ENCODE measurements at regions not wholly inside any gene's neighbourhood (a gene's known extent, or its start where the extent isn't known, plus 50 kb on each side); places are given as distances from the start of the nearest gene placed in this dataset.

- H3K79me2 ChIP-seq (ENCODE audit: low read length): no peaks in the 10 kb centered on the region
- no peak overlapping the region for H2AFZ ChIP-seq (ENCODE audit: low read depth, low read length)
- H3K9ac ChIP-seq (ENCODE audit: low read length): no peak overlapping the region
- H3K4me1 ChIP-seq (ENCODE audit: low read length): no peaks in the 10 kb centered on the region
- no peaks in the 10 kb centered on the region for H4K20me1 ChIP-seq (ENCODE audit: insufficient read depth, low read length)
- TF ChIP-seq, protein P1, sequence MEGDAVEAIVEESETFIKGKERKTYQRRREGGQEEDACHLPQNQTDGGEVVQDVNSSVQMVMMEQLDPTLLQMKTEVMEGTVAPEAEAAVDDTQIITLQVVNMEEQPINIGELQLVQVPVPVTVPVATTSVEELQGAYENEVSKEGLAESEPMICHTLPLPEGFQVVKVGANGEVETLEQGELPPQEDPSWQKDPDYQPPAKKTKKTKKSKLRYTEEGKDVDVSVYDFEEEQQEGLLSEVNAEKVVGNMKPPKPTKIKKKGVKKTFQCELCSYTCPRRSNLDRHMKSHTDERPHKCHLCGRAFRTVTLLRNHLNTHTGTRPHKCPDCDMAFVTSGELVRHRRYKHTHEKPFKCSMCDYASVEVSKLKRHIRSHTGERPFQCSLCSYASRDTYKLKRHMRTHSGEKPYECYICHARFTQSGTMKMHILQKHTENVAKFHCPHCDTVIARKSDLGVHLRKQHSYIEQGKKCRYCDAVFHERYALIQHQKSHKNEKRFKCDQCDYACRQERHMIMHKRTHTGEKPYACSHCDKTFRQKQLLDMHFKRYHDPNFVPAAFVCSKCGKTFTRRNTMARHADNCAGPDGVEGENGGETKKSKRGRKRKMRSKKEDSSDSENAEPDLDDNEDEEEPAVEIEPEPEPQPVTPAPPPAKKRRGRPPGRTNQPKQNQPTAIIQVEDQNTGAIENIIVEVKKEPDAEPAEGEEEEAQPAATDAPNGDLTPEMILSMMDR (IDR thresholded peaks at IDR 0.05; ENCODE audit: low read depth, low read length): no peak
- no peak for TF ChIP-seq EZH2phosphoT487 (IDR thresholded peaks at IDR 0.05; ENCODE audit: low read depth)
- no peak overlapping the region for H3K4me2 ChIP-seq (ENCODE audit: low read length)
- no peaks in the 10 kb centered on the region for H3K27me3 ChIP-seq (ENCODE audit: low read depth, low read length)
- no peaks in the 10 kb centered on the region for H3K36me3 ChIP-seq (replicated peaks; ENCODE audit: low read depth, low read length)
- no peak overlapping the region for H3K27ac ChIP-seq (ENCODE audit: low read length)
- no peaks in the 10 kb centered on the region for H3K9me3 ChIP-seq (ENCODE audit: insufficient read depth, low read length)
- H3K4me3 ChIP-seq (ENCODE audit: low read length): no peak overlapping the region
These were observed 280.0 kb downstream of the SLC6A15 start for GRCh38 chr12:84632556-84632955.

- Histone ChIP-seq H3K36me3 (replicated peaks; ENCODE audit: low read depth, low read length) (no peaks in the 10 kb centered on the region), H4K20me1 (ENCODE audit: insufficient read depth, low read length) (no peaks in the 10 kb centered on the region), H3K9ac (ENCODE audit: low read length) (no peak overlapping the region)
These were observed 281.6 kb downstream of the SLC6A15 start for GRCh38 chr12:84631020-84631419.

DNA sequence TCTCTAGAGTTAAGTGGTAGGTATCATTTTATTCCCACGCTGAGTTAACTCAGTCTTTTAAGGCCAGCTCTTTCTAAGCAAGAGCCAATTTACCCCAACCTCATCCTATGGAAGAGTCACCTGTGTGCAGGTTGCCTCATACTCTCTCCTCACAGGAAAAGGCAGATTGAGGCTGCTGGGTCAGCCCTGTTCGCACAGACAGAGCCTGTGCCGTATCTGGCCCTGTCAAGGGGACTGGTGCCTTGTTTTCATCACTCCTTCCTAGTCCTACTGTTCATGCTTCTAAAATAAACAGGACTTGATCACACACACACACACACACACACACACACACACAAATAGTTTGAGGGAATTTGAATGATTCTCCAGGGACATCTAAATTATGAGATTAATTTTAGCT lies 285.0 kb downstream of the SLC6A15 start:
- TF ChIP-seq, protein P1 (IDR thresholded peaks at IDR 0.05; ENCODE audit: low read depth, low read length): no peak
- TF ChIP-seq EZH2phosphoT487 (IDR thresholded peaks at IDR 0.05; ENCODE audit: low read depth): no peak
- H3K4me2 ChIP-seq (ENCODE audit: low read length): no peak overlapping the region
- no peaks in the 10 kb centered on the region for H4K20me1 ChIP-seq (ENCODE audit: insufficient read depth, low read length)
- H3K27ac ChIP-seq (ENCODE audit: low read length): no peak overlapping the region
- H3K4me1 ChIP-seq (ENCODE audit: low read length): no peaks in the 10 kb centered on the region
- no peaks in the 10 kb centered on the region for H3K27me3 ChIP-seq (ENCODE audit: low read depth, low read length)
- no peak overlapping the region for H3K4me3 ChIP-seq (ENCODE audit: low read length)
- no peaks in the 10 kb centered on the region for H3K79me2 ChIP-seq (ENCODE audit: low read length)
- H2AFZ ChIP-seq (ENCODE audit: low read depth, low read length): no peak overlapping the region
- no peaks in the 10 kb centered on the region for H3K9me3 ChIP-seq (ENCODE audit: insufficient read depth, low read length)
- no peak overlapping the region for H3K9ac ChIP-seq (ENCODE audit: low read length)
- H3K36me3 ChIP-seq (replicated peaks; ENCODE audit: low read depth, low read length): no peaks in the 10 kb centered on the region

More at GRCh38 chr12:84631020-84631419, 281.6 kb downstream of the SLC6A15 start:
- Histone ChIP-seq H3K4me3 (ENCODE audit: low read length) (no peak overlapping the region), H3K4me1 (ENCODE audit: low read length) (no peaks in the 10 kb centered on the region), H2AFZ (ENCODE audit: low read depth, low read length) (no peak overlapping the region), H3K4me2 (ENCODE audit: low read length) (no peak overlapping the region), H3K9me3 (ENCODE audit: insufficient read depth, low read length) (no peaks in the 10 kb centered on the region), H3K27ac (ENCODE audit: low read length) (no peak overlapping the region), H3K79me2 (ENCODE audit: low read length) (no peaks in the 10 kb centered on the region), H3K27me3 (ENCODE audit: low read depth, low read length) (no peaks in the 10 kb centered on the region)
- TF ChIP-seq, protein P1 (IDR thresholded peaks at IDR 0.05; ENCODE audit: low read depth, low read length): no peak
- no peak for TF ChIP-seq EZH2phosphoT487 (IDR thresholded peaks at IDR 0.05; ENCODE audit: low read depth)

- Histone ChIP-seq H4K20me1 (ENCODE audit: insufficient read depth, low read length) (no peaks in the 10 kb centered on the region), H3K9ac (ENCODE audit: low read length) (no peak overlapping the region), H3K4me1 (ENCODE audit: low read length) (no peaks in the 10 kb centered on the region), H3K4me2 (ENCODE audit: low read length) (no peak overlapping the region), H3K27me3 (ENCODE audit: low read depth, low read length) (no peaks in the 10 kb centered on the region), H3K9me3 (ENCODE audit: insufficient read depth, low read length) (no peaks in the 10 kb centered on the region), H3K79me2 (ENCODE audit: low read length) (no peaks in the 10 kb centered on the region), H3K36me3 (replicated peaks; ENCODE audit: low read depth, low read length) (no peaks in the 10 kb centered on the region), H2AFZ (ENCODE audit: low read depth, low read length) (no peak overlapping the region), H3K27ac (ENCODE audit: low read length) (no peak overlapping the region), H3K4me3 (ENCODE audit: low read length) (no peak overlapping the region)
- TF ChIP-seq, protein P1 (IDR thresholded peaks at IDR 0.05; ENCODE audit: low read depth, low read length): no peak
- TF ChIP-seq EZH2phosphoT487 (IDR thresholded peaks at IDR 0.05; ENCODE audit: low read depth): no peak
These were observed 288.0 kb downstream of the SLC6A15 start for GRCh38 chr12:84624601-84625000.
